ENCODE measurements at regions not wholly inside any gene's neighbourhood (a gene's known extent, or its start where the extent isn't known, plus 50 kb on each side); places are given as distances from the start of the nearest gene placed in this dataset.
"Not testable (repeated sequence)": the region's sequence is repeated elsewhere in the genome, so short reads cannot be mapped to it uniquely, and the experiment has no call there.

GRCh38 chr6:15885624-15886023 is 222.8 kb upstream of the DTNBP1 start:
- Histone ChIP-seq H3K79me2 (ENCODE audit: control insufficient read depth, insufficient read depth, low read length, unreplicated experiment) (no peaks in the 10 kb centered on the region), H3K27ac (ENCODE audit: low read depth, low read length) (no peak overlapping the region), H3K27me3 (ENCODE audit: insufficient read depth, low read length) (no peaks in the 10 kb centered on the region), H3K36me3 (ENCODE audit: insufficient read depth, low read length) (no peaks in the 10 kb centered on the region), H3K4me3 (ENCODE audit: low read depth, low read length) (no peak overlapping the region), H2AFZ (ENCODE audit: low read length, unreplicated experiment) (no peak overlapping the region), H3K4me1 (ENCODE audit: control insufficient read depth, insufficient read depth, low read length, unreplicated experiment) (no peaks in the 10 kb centered on the region)

DNA sequence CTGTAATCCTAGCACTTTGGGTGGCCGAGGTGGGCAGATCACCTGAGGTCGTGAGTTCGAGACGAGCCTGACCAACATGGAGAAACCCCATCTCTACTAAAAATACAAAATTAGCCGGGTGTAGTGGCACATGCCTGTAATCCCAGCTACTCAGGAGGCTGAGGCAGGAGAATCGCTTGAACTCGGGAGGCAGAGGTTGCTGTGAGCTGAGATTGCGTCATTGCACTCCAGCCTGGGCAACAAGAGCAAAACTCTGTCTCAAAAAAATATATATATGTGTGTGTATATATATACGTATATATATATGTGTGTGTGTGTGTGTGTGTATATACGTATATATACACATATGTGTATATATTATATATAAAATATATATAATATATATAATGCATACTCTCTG is 220.8 kb upstream of the DTNBP1 start:
- H3K4me3 ChIP-seq (ENCODE audit: low read depth, low read length); H3K4me1 ChIP-seq (ENCODE audit: control insufficient read depth, insufficient read depth, low read length, unreplicated experiment); H2AFZ ChIP-seq (ENCODE audit: low read length, unreplicated experiment); H3K27ac ChIP-seq (ENCODE audit: low read depth, low read length); H3K79me2 ChIP-seq (ENCODE audit: control insufficient read depth, insufficient read depth, low read length, unreplicated experiment); H3K36me3 ChIP-seq (ENCODE audit: insufficient read depth, low read length); H3K27me3 ChIP-seq (ENCODE audit: insufficient read depth, low read length): not testable (repeated sequence)

DNA sequence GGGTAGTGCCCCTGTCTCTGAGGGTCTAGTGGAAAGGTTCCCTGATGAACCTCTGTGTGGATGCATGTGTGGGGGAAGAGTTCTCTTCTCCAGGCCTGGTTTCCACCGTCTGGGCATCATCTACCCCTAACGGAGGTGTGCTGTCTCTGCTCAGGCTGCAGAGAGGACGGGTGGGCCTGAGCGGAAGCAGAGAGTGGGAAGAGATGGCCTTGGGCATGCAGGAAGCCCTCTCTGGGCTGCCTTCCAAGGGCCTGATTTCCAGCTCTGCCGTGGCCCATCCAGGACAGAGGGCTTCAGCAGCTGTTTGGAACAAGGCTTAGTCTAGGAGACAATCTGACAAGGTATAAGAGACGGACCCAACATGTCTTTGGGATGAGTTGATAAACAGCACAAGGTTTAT is 220.1 kb upstream of the DTNBP1 start:
- H3K4me1 ChIP-seq (ENCODE audit: control insufficient read depth, insufficient read depth, low read length, unreplicated experiment): no peaks in the 10 kb centered on the region

DNA sequence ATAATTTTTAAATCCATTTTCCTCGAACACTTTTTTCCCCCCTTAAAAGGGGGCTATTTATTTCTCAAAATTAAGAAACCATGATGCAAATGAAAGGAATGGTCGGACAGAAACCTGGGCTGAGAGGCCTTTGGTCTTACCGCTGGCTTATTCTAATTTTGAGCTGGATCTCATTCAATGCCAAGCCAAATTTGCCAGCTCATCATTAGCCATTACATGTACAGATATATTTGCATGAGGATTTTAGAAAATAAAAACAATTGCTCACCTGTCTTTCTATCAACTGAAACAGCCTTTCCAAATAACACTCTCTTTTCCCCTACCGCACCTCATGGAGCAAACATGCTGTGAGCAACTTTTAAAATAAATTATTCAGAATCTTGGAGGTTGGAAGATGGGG is 219.5 kb upstream of the DTNBP1 start:
- no peak overlapping the region for H3K4me3 ChIP-seq (ENCODE audit: low read depth, low read length)
- H3K36me3 ChIP-seq (ENCODE audit: insufficient read depth, low read length): no peaks in the 10 kb centered on the region
- H3K4me1 ChIP-seq (ENCODE audit: control insufficient read depth, insufficient read depth, low read length, unreplicated experiment): no peaks in the 10 kb centered on the region
- H2AFZ ChIP-seq (ENCODE audit: low read length, unreplicated experiment): no peak overlapping the region
- no peaks in the 10 kb centered on the region for H3K27me3 ChIP-seq (ENCODE audit: insufficient read depth, low read length)
- no peak overlapping the region for H3K27ac ChIP-seq (ENCODE audit: low read depth, low read length)
- H3K79me2 ChIP-seq (ENCODE audit: control insufficient read depth, insufficient read depth, low read length, unreplicated experiment): no peaks in the 10 kb centered on the region

More for the DNA sequence above, 220.1 kb upstream of the DTNBP1 start:
- no peaks in the 10 kb centered on the region for H3K79me2 ChIP-seq (ENCODE audit: control insufficient read depth, insufficient read depth, low read length, unreplicated experiment)
- no peaks in the 10 kb centered on the region for H3K36me3 ChIP-seq (ENCODE audit: insufficient read depth, low read length)
- H3K27me3 ChIP-seq (ENCODE audit: insufficient read depth, low read length): no peaks in the 10 kb centered on the region
- no peak overlapping the region for H2AFZ ChIP-seq (ENCODE audit: low read length, unreplicated experiment)
- H3K4me3 ChIP-seq (ENCODE audit: low read depth, low read length): no peak overlapping the region
- H3K27ac ChIP-seq (ENCODE audit: low read depth, low read length): no peak overlapping the region

- no peak overlapping the region for H3K27ac ChIP-seq (ENCODE audit: low read depth, low read length)
- no peaks in the 10 kb centered on the region for H3K4me1 ChIP-seq (ENCODE audit: control insufficient read depth, insufficient read depth, low read length, unreplicated experiment)
- no peak overlapping the region for H2AFZ ChIP-seq (ENCODE audit: low read length, unreplicated experiment)
- H3K27me3 ChIP-seq (ENCODE audit: insufficient read depth, low read length): no peaks in the 10 kb centered on the region
- H3K4me3 ChIP-seq (ENCODE audit: low read depth, low read length): no peak overlapping the region
- H3K36me3 ChIP-seq (ENCODE audit: insufficient read depth, low read length): no peaks in the 10 kb centered on the region
- H3K79me2 ChIP-seq (ENCODE audit: control insufficient read depth, insufficient read depth, low read length, unreplicated experiment): no peaks in the 10 kb centered on the region
Measured at GRCh38 chr6:15881150-15881549, 218.3 kb upstream of the DTNBP1 start.

DNA sequence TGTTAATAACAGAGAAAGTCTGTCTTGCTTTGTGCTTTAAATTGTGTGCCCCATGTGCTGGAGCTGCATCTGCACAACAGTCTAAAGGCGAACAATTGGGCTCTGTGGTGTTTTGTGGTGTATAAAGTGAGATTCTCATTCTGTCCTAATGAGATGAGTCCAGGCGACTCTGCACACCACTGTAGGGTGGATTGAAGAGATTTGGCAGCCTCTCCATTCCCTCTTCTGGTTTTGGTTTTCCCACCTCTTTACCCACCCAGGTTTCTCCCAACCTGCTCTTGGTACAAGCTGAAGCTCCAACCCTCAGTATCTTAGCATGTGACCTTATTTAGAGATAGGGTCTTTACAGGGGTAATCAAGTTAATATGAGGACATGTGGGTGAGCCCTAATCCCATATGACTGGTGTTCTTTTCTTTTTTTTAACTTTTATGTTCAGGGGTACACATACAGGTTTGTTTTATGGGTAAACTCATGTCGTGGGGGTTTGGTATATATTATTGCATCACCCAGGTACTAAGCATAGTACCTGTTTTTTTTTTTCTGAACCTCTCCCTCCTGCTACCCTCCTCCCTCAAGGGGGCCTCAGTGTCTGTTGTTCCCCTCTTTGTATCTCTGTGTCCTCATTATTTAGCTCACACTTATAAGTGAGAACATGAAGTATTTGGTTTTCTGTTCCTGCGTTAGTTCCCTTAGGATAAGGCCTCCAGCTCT is 217.6 kb upstream of the DTNBP1 start:
- Histone ChIP-seq H3K27me3 (ENCODE audit: insufficient read depth, low read length) (no peaks in the 10 kb centered on the region), H3K27ac (ENCODE audit: low read depth, low read length) (no peak overlapping the region), H3K4me1 (ENCODE audit: control insufficient read depth, insufficient read depth, low read length, unreplicated experiment) (no peaks in the 10 kb centered on the region), H3K79me2 (ENCODE audit: control insufficient read depth, insufficient read depth, low read length, unreplicated experiment) (no peaks in the 10 kb centered on the region), H3K4me3 (ENCODE audit: low read depth, low read length) (no peak overlapping the region), H3K36me3 (ENCODE audit: insufficient read depth, low read length) (no peaks in the 10 kb centered on the region), H2AFZ (ENCODE audit: low read length, unreplicated experiment) (no peak overlapping the region)

- Histone ChIP-seq H3K4me3 (ENCODE audit: low read depth, low read length) (no peak overlapping the region), H3K4me1 (ENCODE audit: control insufficient read depth, insufficient read depth, low read length, unreplicated experiment) (peaks cover under 1% of the 10 kb centered on the region), H3K27me3 (ENCODE audit: insufficient read depth, low read length) (no peaks in the 10 kb centered on the region), H3K36me3 (ENCODE audit: insufficient read depth, low read length) (no peaks in the 10 kb centered on the region), H3K79me2 (ENCODE audit: control insufficient read depth, insufficient read depth, low read length, unreplicated experiment) (no peaks in the 10 kb centered on the region), H2AFZ (ENCODE audit: low read length, unreplicated experiment) (no peak overlapping the region), H3K27ac (ENCODE audit: low read depth, low read length) (no peak overlapping the region)
Measured at GRCh38 chr6:15879371-15880261, 216.8 kb upstream of the DTNBP1 start.

DNA sequence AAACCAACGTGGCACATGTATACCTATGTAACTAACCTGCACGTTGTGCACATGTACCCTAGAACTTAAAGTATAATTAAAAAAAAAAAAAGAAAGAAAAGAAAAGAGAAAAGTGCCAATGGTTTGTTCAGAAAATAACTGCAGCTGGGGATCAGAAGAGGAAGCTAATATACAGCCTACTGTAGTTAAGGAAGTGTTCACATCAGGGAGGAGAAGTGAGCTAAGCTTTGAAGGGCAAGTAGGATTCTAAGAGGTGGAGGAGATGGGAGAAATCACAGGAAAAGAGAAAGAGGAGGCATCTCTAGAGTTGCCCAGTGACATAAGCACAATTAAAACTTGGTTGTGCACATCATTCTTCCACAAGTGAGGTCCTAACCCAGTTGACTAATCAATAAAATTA is 214.4 kb upstream of the DTNBP1 start:
- H3K79me2 ChIP-seq (ENCODE audit: control insufficient read depth, insufficient read depth, low read length, unreplicated experiment): no peaks in the 10 kb centered on the region
- no peaks in the 10 kb centered on the region for H3K36me3 ChIP-seq (ENCODE audit: insufficient read depth, low read length)
- peaks cover 4% of the 10 kb centered on the region for H3K4me1 ChIP-seq (ENCODE audit: control insufficient read depth, insufficient read depth, low read length, unreplicated experiment)

DNA sequence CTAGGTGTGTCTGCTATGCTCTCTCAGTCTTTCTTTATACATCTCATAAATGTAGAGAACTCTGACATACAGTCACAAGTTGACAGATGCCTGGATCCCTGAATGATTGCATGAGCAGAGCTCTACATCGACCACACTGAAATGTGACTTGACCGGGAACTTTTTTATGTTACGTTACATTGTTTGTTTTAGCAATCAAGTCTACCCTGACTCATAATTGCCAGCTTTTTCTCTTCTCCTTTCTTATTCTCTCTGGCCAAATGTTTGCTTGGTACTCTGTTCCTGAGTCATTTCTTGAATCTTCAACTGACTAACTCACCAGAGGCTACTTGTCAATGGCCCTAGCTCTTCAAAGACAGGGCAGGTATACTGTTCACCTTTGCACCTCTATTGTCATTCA is 213.6 kb upstream of the DTNBP1 start:
- no peaks in the 10 kb centered on the region for H3K27me3 ChIP-seq (ENCODE audit: insufficient read depth, low read length)
- no peaks in the 10 kb centered on the region for H3K36me3 ChIP-seq (ENCODE audit: insufficient read depth, low read length)
- peak overlapping the region; percentile 5; the same call in 1 of the 2 replicates for H3K27ac ChIP-seq (ENCODE audit: low read depth, low read length)
- H3K4me3 ChIP-seq (ENCODE audit: low read depth, low read length): no peak overlapping the region
- H2AFZ ChIP-seq (ENCODE audit: low read length, unreplicated experiment): no peak overlapping the region
- no peaks in the 10 kb centered on the region for H3K79me2 ChIP-seq (ENCODE audit: control insufficient read depth, insufficient read depth, low read length, unreplicated experiment)
- H3K4me1 ChIP-seq (ENCODE audit: control insufficient read depth, insufficient read depth, low read length, unreplicated experiment): peaks cover 4% of the 10 kb centered on the region

More for the DNA sequence above, 214.4 kb upstream of the DTNBP1 start:
- no peaks in the 10 kb centered on the region for H3K27me3 ChIP-seq (ENCODE audit: insufficient read depth, low read length)
- no peak overlapping the region for H2AFZ ChIP-seq (ENCODE audit: low read length, unreplicated experiment)
- no peak overlapping the region for H3K27ac ChIP-seq (ENCODE audit: low read depth, low read length)
- H3K4me3 ChIP-seq (ENCODE audit: low read depth, low read length): no peak overlapping the region

DNA sequence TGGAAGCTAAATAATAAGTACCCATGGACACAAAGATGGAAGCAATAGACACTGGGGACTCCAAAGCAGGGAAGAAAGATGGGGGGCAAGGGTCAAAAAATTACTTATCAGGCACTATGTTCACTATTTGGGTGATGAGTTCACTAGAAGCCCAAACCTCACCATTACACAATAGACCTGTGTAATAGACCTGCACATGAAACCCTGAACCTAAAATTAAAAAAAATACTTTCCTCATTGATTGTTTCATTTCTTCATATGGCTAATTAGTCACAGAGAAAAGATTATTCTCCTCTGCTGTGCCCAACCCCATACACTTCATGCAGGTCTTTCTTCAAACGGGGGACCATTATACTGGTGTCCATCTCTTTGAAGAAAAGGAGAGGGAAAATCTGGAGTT is 213.0 kb upstream of the DTNBP1 start:
- H3K4me3 ChIP-seq (ENCODE audit: low read depth, low read length): no peak overlapping the region
- H3K27me3 ChIP-seq (ENCODE audit: insufficient read depth, low read length): no peaks in the 10 kb centered on the region
- peak overlapping the region; percentile 5; the same call in 1 of the 2 replicates for H3K27ac ChIP-seq (ENCODE audit: low read depth, low read length)
- no peaks in the 10 kb centered on the region for H3K36me3 ChIP-seq (ENCODE audit: insufficient read depth, low read length)
- H3K4me1 ChIP-seq (ENCODE audit: control insufficient read depth, insufficient read depth, low read length, unreplicated experiment): peaks cover 4% of the 10 kb centered on the region
- no peaks in the 10 kb centered on the region for H3K79me2 ChIP-seq (ENCODE audit: control insufficient read depth, insufficient read depth, low read length, unreplicated experiment)
- H2AFZ ChIP-seq (ENCODE audit: low read length, unreplicated experiment): no peak overlapping the region

- no peak overlapping the region for H3K4me3 ChIP-seq (ENCODE audit: low read depth, low read length)
- no peak overlapping the region for H2AFZ ChIP-seq (ENCODE audit: low read length, unreplicated experiment)
- no peaks in the 10 kb centered on the region for H3K79me2 ChIP-seq (ENCODE audit: control insufficient read depth, insufficient read depth, low read length, unreplicated experiment)
- no peak overlapping the region for H3K27ac ChIP-seq (ENCODE audit: low read depth, low read length)
- H3K27me3 ChIP-seq (ENCODE audit: insufficient read depth, low read length): no peaks in the 10 kb centered on the region
- no peaks in the 10 kb centered on the region for H3K36me3 ChIP-seq (ENCODE audit: insufficient read depth, low read length)
- H3K4me1 ChIP-seq (ENCODE audit: control insufficient read depth, insufficient read depth, low read length, unreplicated experiment): peaks cover 4% of the 10 kb centered on the region
Measured at GRCh38 chr6:15874821-15875220, 212.0 kb upstream of the DTNBP1 start.

All from ACC112 (cell line).